ENCODE measurements at regions not wholly inside any gene's neighbourhood (a gene's known extent, or its start where the extent isn't known, plus 50 kb on each side); places are given as distances from the start of the nearest gene placed in this dataset.

- Histone ChIP-seq H3K27me3 (ENCODE audit: low read length) (peaks cover 27% of the 10 kb centered on the region), H3K9ac (ENCODE audit: low read length) (no peak overlapping the region), H3K4me1 (ENCODE audit: insufficient read depth, low read length) (no peaks in the 10 kb centered on the region), H3K9me3 (ENCODE audit: low read length) (no peaks in the 10 kb centered on the region), H3K9me2 (replicated peaks; ENCODE audit: low read length) (no peaks in the 10 kb centered on the region), H3K79me2 (ENCODE audit: low read length) (no peaks in the 10 kb centered on the region), H3F3A (ENCODE audit: low read length, unreplicated experiment) (no peaks in the 10 kb centered on the region), H3K4me3 (ENCODE audit: low read length) (no peak overlapping the region), H3K36me3 (ENCODE audit: low read depth, low read length) (no peaks in the 10 kb centered on the region), H3K27ac (ENCODE audit: low read length) (no peak overlapping the region), H3K4me2 (ENCODE audit: low read length) (no peak overlapping the region), H4K20me1 (ENCODE audit: low read length) (no peaks in the 10 kb centered on the region), H2AFZ (ENCODE audit: low read length) (no peak overlapping the region)
- BruUV-seq (replicated peaks): no TSS peak
- ChIA-PET CTCF (no interaction called here), POLR2A (ENCODE audit: unreplicated experiment) (no interaction called here)
- TF ChIP-seq CTCF (conservative IDR thresholded peaks at IDR 0.05; ENCODE audit: low read depth, low read length) (no peak), EZH2 (IDR thresholded peaks at IDR 0.05; ENCODE audit: low read length, unreplicated experiment) (no peak), EZH2phosphoT487 (IDR thresholded peaks at IDR 0.05; ENCODE audit: borderline replicate concordance, low read length) (no peak)
- no peak for DNase-seq
- ATAC-seq: no peak
- intact Hi-C loops (cut with micrococcal nuclease): no loop called here
Measured at GRCh38 chr9:19511694-19512093, 102.9 kb downstream of the ACER2 start.

GRCh38 chr9:19510907-19511306 is 102.1 kb downstream of the ACER2 start:
- H3K79me2 ChIP-seq (ENCODE audit: low read length): no peaks in the 10 kb centered on the region
- POLR2A ChIA-PET (ENCODE audit: unreplicated experiment): no interaction called here
- H4K20me1 ChIP-seq (ENCODE audit: low read length): no peaks in the 10 kb centered on the region
- H3K9me3 ChIP-seq (ENCODE audit: low read length): no peaks in the 10 kb centered on the region
- H2AFZ ChIP-seq (ENCODE audit: low read length): no peak overlapping the region
- no peak overlapping the region for H3K4me3 ChIP-seq (ENCODE audit: low read length)
- DNase-seq: no peak
- intact Hi-C loops (cut with micrococcal nuclease): no loop called here
- H3F3A ChIP-seq (ENCODE audit: low read length, unreplicated experiment): no peaks in the 10 kb centered on the region
- H3K4me2 ChIP-seq (ENCODE audit: low read length): no peak overlapping the region
- CTCF ChIA-PET: no interaction called here
- H3K27ac ChIP-seq (ENCODE audit: low read length): no peak overlapping the region
- no peaks in the 10 kb centered on the region for H3K36me3 ChIP-seq (ENCODE audit: low read depth, low read length)
- ATAC-seq: no peak
- H3K9me2 ChIP-seq (replicated peaks; ENCODE audit: low read length): no peaks in the 10 kb centered on the region
- H3K9ac ChIP-seq (ENCODE audit: low read length): no peak overlapping the region
- no peaks in the 10 kb centered on the region for H3K4me1 ChIP-seq (ENCODE audit: insufficient read depth, low read length)
- BruUV-seq (replicated peaks): no TSS peak
- H3K27me3 ChIP-seq (ENCODE audit: low read length): peaks cover 27% of the 10 kb centered on the region
- no peak for TF ChIP-seq CTCF (conservative IDR thresholded peaks at IDR 0.05; ENCODE audit: low read depth, low read length)
- no peak for TF ChIP-seq EZH2phosphoT487 (IDR thresholded peaks at IDR 0.05; ENCODE audit: borderline replicate concordance, low read length)
- TF ChIP-seq EZH2 (IDR thresholded peaks at IDR 0.05; ENCODE audit: low read length, unreplicated experiment): no peak

All from PC-3 (cell line).